Body of pancreas (tissue), 4 donors: ENCODE measurements at regions not wholly inside any gene's neighbourhood (a gene's known extent, or its start where the extent isn't known, plus 50 kb on each side); places are given as distances from the start of the nearest gene placed in this dataset.
"Not testable (repeated sequence)": the region's sequence is repeated elsewhere in the genome, so short reads cannot be mapped to it uniquely, and the experiment has no call there.

Experiments
- ATAC-seq: fragments of 150-250 bp; one replicate; pipeline ENCODE4 v1.9.1; 2016
- DNase-seq, 4 donors: peaks; one replicate each; pipeline ENCODE4 v3.0.0-alpha.2; 2019
- H3K27ac ChIP-seq, 4 donors: fragments of 200-600 bp; sonication (generic); 1 replicate in 3 of 4; 2 replicates in 1 of 4; pipeline versions ENCODE4 v1.5.1 to v1.6.1; 2016 to 2019; ENCODE audit warnings: mild to moderate bottlenecking in 1 of 4, mixed read lengths in 1 of 4, moderate library complexity in 1 of 4
- H3K27me3 ChIP-seq, 2 donors: fragments of 200-600 bp; sonication (generic); one replicate each; pipeline ENCODE4 v1.6.0; 2016; ENCODE audit warnings: mild to moderate bottlenecking in 1 of 2
- H3K36me3 ChIP-seq, 2 donors: fragments of 200-600 bp; sonication (generic); replicated peaks in 1 of 2; 2 replicates each; pipeline ENCODE4 v1.5.1; 2016; ENCODE audit warnings: low read depth in 2 of 2; ENCODE audit not compliant: insufficient read depth in 1 of 2
- H3K4me1 ChIP-seq: fragments of 200-600 bp; sonication (generic); one replicate; pipeline ENCODE4 v1.6.0; 2016
- H3K4me3 ChIP-seq, 2 donors: fragments of 200-600 bp; sonication (generic); 1 replicate in 1 of 2; 2 replicates in 1 of 2; pipeline ENCODE4 v1.5.1; 2016 to 2019
- H3K9me3 ChIP-seq, 3 donors: fragments of 200-600 bp; sonication (generic); 1 replicate in 2 of 3; 2 replicates in 1 of 3; pipeline ENCODE4 v1.5.1; 2016
- POLR2A ChIP-seq, 3 donors: fragments of 450-650 bp; IDR thresholded peaks; one replicate each; pipeline ENCODE4 v1.6.1; 2016; ENCODE audit warnings: antibody characterized with exemption in 3 of 3, mild to moderate bottlenecking in 2 of 3
- WGBS, 2 donors: methylation state at CpG; one replicate each; pipeline ENCODE4 v1.1.5; 2017; 5-methylcytosine and 5-hydroxymethylcytosine counted together
- intact Hi-C: fragments of 100-400 bp; cut with DNase I; formaldehyde crosslinking; loops from one replicate; pipeline ENCODE4 v1.15.1; 2023
- TF ChIP-seq, protein P1 (sequence below), 7 experiments: fragments of 450-650 bp in 4 of 7; fragments of 200-600 bp in 3 of 7; sonication (generic) in 3 of 7; IDR thresholded peaks; one replicate each; pipeline ENCODE4 v1.5.1; 2016 to 2019; ENCODE audit warnings: antibody characterized with exemption in 7 of 7

DNA sequence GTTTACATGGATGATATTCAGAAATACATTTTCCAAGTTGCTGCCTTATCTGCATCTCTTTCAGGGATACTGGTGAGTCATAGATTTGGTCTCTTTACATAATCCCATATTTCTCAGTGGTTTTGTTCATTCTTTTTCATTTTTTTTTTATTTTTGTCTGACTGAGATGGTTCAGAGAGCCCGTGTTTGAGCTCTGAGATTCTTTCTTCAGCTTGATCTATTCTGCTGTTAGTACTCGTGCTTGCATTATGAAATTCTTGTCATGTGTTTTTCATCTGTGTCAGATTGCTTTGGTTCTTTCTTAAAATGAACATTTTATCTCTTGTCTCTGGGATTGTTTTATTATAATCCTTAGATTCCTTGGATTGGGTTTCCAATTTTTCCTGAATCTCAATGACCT, 317.3 kb downstream of the DOK5 start:
- no peak overlapping the region for H3K27ac ChIP-seq
- H3K4me3 ChIP-seq, result no peak overlapping the region
- intact Hi-C loops, result no loop called here
- DNase-seq (no peak), ATAC-seq (no peak)
- H3K4me1 ChIP-seq, result no peaks in the 10 kb centered on the region
- H3K27me3 ChIP-seq, result no peaks in the 10 kb centered on the region
- no peaks in the 10 kb centered on the region for H3K36me3 ChIP-seq
- WGBS, 2 donors, result 56 to 66% methylated on average over 2 of the region's 2 CpGs
- no peak for TF ChIP-seq POLR2A (IDR thresholded peaks at IDR 0.05)
- TF ChIP-seq, protein P1, sequence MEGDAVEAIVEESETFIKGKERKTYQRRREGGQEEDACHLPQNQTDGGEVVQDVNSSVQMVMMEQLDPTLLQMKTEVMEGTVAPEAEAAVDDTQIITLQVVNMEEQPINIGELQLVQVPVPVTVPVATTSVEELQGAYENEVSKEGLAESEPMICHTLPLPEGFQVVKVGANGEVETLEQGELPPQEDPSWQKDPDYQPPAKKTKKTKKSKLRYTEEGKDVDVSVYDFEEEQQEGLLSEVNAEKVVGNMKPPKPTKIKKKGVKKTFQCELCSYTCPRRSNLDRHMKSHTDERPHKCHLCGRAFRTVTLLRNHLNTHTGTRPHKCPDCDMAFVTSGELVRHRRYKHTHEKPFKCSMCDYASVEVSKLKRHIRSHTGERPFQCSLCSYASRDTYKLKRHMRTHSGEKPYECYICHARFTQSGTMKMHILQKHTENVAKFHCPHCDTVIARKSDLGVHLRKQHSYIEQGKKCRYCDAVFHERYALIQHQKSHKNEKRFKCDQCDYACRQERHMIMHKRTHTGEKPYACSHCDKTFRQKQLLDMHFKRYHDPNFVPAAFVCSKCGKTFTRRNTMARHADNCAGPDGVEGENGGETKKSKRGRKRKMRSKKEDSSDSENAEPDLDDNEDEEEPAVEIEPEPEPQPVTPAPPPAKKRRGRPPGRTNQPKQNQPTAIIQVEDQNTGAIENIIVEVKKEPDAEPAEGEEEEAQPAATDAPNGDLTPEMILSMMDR (IDR thresholded peaks at IDR 0.05), result no peak
- H3K9me3 ChIP-seq, result no peaks in the 10 kb centered on the region

DNA sequence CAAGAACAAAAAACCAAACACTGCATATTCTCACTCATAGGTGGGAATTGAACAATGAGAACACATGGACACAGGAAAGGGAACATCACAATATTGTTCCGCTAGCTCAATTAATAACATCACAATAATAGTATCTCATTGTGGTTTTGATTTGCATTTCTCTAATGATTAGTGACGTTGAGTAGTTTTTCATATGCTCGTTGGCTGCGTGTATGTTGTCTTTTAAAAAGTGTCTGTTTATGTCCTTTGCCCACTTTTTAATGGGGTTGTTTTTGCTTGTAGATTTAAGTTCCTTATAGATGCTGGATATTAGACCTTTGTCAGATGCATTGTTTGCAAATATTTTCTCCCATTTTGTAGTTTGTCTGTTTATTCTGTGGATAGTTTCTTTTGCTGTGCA, 312.9 kb downstream of the DOK5 start:
- H3K4me3 ChIP-seq, H3K27me3 ChIP-seq, intact Hi-C loops, H3K36me3 ChIP-seq, H3K4me1 ChIP-seq, ATAC-seq, H3K27ac ChIP-seq, H3K9me3 ChIP-seq, DNase-seq: not testable (repeated sequence)
- 77 to 83% methylated on average over 4 of the region's 4 CpGs for WGBS, 2 donors

DNA sequence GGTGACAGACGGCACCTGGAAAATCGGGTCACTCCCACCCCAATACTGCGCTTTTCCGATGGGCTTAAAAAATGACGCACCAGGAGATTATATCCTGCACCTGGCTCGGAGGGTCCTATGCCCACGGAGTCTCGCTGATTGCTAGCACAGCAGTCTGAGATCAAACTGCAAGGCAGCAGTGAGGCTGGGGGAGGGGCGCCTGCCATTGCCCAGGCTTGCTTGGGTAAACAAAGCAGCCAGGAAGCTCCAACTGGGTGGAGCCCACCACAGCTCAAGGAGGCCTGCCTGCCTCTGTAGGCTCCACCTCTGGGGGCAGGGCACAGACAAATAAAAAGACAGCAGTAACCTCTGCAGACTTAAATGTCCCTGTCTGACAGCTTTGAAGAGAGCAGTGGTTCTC, 307.4 kb downstream of the DOK5 start:
- H3K9me3 ChIP-seq, H3K36me3 ChIP-seq, ATAC-seq, H3K27me3 ChIP-seq, H3K27ac ChIP-seq, DNase-seq, H3K4me1 ChIP-seq, intact Hi-C loops, H3K4me3 ChIP-seq: not testable (repeated sequence)
- WGBS, 2 donors, result 79 to 85% methylated on average over 9 of the region's 9 CpGs

DNA sequence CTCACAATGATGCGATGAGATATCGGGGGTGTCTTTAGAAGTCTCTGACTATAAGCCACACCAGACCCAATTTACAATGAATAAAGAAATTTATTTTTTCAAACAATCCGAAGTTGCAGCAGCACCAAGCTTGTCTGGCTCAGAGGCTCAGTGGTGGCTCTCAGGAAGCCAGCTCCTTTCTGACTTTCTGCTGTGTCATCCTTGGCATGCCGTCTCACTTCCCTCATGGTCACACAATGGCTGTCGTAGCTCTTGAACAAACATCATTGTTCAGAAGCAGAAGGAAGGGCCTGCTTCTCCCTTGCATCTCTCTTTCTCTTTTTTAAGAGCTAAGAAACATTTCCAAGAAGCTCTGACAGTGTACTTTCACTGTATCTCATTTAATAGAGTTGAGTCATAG, 299.0 kb downstream of the DOK5 start:
- H3K27ac ChIP-seq, result no peak overlapping the region
- DNase-seq (no peak), ATAC-seq (no peak)
- no peaks in the 10 kb centered on the region for H3K4me1 ChIP-seq
- no peak for TF ChIP-seq POLR2A (IDR thresholded peaks at IDR 0.05)
- H3K36me3 ChIP-seq, result no peaks in the 10 kb centered on the region
- H3K9me3 ChIP-seq, result no peaks in the 10 kb centered on the region
- no peak overlapping the region for H3K4me3 ChIP-seq
- intact Hi-C loops, result no loop called here
- WGBS, 2 donors, result 61 to 69% methylated on average over 5 of the region's 5 CpGs
- no peaks in the 10 kb centered on the region for H3K27me3 ChIP-seq

DNA sequence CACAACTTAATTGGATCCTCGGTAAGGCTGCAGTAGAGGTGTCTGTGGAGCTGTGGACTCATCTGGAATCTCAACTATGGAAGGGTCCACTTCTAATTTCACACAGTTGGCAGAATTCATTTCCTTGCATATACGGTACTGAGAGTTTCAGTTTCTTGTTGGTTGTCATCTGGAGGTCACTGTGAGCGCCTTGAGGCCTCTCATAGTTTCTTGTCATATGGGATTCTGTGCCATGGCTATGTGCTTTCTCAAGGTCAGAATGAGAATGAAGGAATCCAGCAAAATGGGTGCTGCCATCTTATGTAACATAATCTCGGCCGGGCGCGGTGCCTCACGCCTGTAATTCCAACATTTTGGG, 298.2 kb downstream of the DOK5 start:
- Histone ChIP-seq H3K9me3 (no peaks in the 10 kb centered on the region), H3K27ac (no peak overlapping the region), H3K4me1 (no peaks in the 10 kb centered on the region), H3K27me3 (no peaks in the 10 kb centered on the region), H3K4me3 (no peak overlapping the region), H3K36me3 (no peaks in the 10 kb centered on the region)
- ATAC-seq (no peak), DNase-seq (no peak)
- TF ChIP-seq, protein P1 (IDR thresholded peaks at IDR 0.05), result no peak
- TF ChIP-seq POLR2A (IDR thresholded peaks at IDR 0.05), result no peak
- WGBS, 2 donors, result 74 to 83% methylated on average over 8 of the region's 8 CpGs
- intact Hi-C loops, result no loop called here

DNA sequence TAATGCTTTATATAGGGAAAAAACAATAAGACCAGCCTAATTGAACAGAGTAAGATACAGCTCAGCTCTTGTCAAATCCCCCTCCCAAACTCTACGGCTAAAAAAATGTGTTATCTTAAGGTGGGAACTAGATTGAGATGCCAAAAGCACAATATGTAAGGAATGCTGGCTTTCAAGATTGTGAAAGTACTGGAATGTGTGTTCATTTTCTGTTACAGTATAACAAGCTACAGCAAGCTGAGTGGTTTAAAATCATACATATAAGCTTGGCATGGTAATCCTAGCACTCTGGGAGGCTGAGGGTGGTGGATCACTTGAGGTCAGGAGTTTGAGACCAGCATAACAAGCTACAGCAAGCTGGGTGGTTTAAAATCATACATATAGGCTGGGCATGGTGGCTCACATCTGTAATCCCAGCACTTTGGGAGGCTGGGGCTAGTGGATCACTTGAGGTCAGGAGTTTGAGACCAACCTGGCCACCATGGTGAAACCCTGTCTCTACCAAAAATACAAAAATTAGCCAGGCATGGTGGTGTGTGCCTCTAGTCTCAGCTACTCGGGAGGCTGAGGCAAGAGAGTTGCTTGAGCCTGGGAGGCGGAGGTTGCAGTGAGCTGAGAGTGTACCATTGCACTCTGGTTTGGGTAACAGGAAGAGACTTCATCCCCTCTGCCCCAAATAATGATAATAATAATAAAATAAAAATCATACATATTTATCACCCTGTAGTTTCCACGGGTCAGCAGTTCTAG, 297.7 kb downstream of the DOK5 start:
- no peak for DNase-seq
- no peaks in the 10 kb centered on the region for H3K36me3 ChIP-seq
- intact Hi-C loops, result no loop called here
- peak overlapping the region in 1 of 4 donors; percentile 33 for H3K27ac ChIP-seq
- H3K9me3 ChIP-seq, result no peaks in the 10 kb centered on the region
- TF ChIP-seq, protein P1 (IDR thresholded peaks at IDR 0.05), result no peak
- TF ChIP-seq POLR2A (IDR thresholded peaks at IDR 0.05), result no peak
- no peak overlapping the region for H3K4me3 ChIP-seq
- ATAC-seq, result no peak
- no peaks in the 10 kb centered on the region for H3K27me3 ChIP-seq
- H3K4me1 ChIP-seq, result no peaks in the 10 kb centered on the region
- WGBS, 2 donors, result 69 to 72% methylated on average over 4 of the region's 4 CpGs
